Lower leg skin (tissue), 3 donors: ENCODE measurements at regions not wholly inside any gene's neighbourhood (a gene's known extent, or its start where the extent isn't known, plus 50 kb on each side); places are given as distances from the start of the nearest gene placed in this dataset.

Experiments
- POLR2A ChIP-seq, 2 donors: fragments of 450-650 bp; IDR thresholded peaks; one replicate each; pipeline ENCODE4 v1.6.1; 2016 to 2017; ENCODE audit warnings: antibody characterized with exemption in 2 of 2, mild to moderate bottlenecking in 1 of 2, moderate library complexity in 1 of 2
- TF ChIP-seq, protein P1 (sequence below), 3 donors: fragments of 450-650 bp; IDR thresholded peaks; one replicate each; pipeline ENCODE4 v1.5.1; 2016; ENCODE audit warnings: antibody characterized with exemption in 3 of 3, mild to moderate bottlenecking in 3 of 3, moderate library complexity in 2 of 3

DNA sequence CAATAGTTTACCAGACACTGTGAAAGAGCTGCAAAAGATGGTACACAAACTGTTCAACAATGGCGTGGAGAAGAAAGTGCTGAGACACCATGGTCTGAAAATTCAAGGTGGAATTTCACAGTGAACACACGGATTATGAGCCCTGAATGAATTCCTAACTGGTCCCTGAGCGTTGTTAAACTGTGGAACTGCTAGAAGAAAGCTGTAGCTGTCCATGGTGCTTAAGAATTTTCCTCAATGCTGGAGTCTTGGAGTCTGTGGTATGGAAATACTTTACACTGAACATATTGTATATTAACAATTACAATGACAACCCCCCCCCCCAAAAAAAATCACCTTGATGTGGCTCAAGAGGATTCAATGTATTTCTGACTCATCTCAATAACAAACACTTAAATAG is 68.5 kb downstream of the SLC24A2 start:
- TF ChIP-seq POLR2A (IDR thresholded peaks at IDR 0.05): no peak
- TF ChIP-seq, protein P1, sequence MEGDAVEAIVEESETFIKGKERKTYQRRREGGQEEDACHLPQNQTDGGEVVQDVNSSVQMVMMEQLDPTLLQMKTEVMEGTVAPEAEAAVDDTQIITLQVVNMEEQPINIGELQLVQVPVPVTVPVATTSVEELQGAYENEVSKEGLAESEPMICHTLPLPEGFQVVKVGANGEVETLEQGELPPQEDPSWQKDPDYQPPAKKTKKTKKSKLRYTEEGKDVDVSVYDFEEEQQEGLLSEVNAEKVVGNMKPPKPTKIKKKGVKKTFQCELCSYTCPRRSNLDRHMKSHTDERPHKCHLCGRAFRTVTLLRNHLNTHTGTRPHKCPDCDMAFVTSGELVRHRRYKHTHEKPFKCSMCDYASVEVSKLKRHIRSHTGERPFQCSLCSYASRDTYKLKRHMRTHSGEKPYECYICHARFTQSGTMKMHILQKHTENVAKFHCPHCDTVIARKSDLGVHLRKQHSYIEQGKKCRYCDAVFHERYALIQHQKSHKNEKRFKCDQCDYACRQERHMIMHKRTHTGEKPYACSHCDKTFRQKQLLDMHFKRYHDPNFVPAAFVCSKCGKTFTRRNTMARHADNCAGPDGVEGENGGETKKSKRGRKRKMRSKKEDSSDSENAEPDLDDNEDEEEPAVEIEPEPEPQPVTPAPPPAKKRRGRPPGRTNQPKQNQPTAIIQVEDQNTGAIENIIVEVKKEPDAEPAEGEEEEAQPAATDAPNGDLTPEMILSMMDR (IDR thresholded peaks at IDR 0.05): no peak
